Immature natural killer cell (primary cell): ENCODE measurements at regions not wholly inside any gene's neighbourhood (a gene's known extent, or its start where the extent isn't known, plus 50 kb on each side); places are given as distances from the start of the nearest gene placed in this dataset.

ENCODE experiments used
- DNase-seq, 3 donors: peaks; one replicate each; pipeline ENCODE4 v3.0.0; 2022; ENCODE audit warnings: mixed read lengths in 1 of 3
- H3K27ac Mint-ChIP-seq, 6 donors: one replicate each; pipeline ENCODE4 v1.8.0; 2020; ENCODE audit warnings: mixed read lengths in 6 of 6, mild to moderate bottlenecking in 5 of 6, inconsistent platforms in 4 of 6, moderate library complexity in 3 of 6
- H3K27me3 Mint-ChIP-seq, 3 donors: one replicate each; pipeline ENCODE4 v1.8.0; 2020 to 2021; ENCODE audit warnings: low read depth in 3 of 3, mild to moderate bottlenecking in 3 of 3, mixed read lengths in 3 of 3, moderate library complexity in 3 of 3, inconsistent platforms in 1 of 3
- H3K36me3 Mint-ChIP-seq, 3 donors: one replicate each; pipeline ENCODE4 v1.8.0; 2020; ENCODE audit warnings: mixed read lengths in 3 of 3, inconsistent platforms in 2 of 3, mild to moderate bottlenecking in 2 of 3
- H3K4me1 Mint-ChIP-seq, 2 donors: one replicate each; pipeline ENCODE4 v1.8.0; 2020; ENCODE audit warnings: inconsistent platforms in 2 of 2, mild to moderate bottlenecking in 2 of 2, mixed read lengths in 2 of 2, moderate library complexity in 1 of 2
- H3K4me3 Mint-ChIP-seq, 5 donors: one replicate each; pipeline ENCODE4 v1.8.0; 2020; ENCODE audit warnings: mild to moderate bottlenecking in 5 of 5, mixed read lengths in 5 of 5, inconsistent platforms in 3 of 5, moderate library complexity in 3 of 5
- H3K9me3 Mint-ChIP-seq, 6 donors: one replicate each; pipeline ENCODE4 v1.8.0; 2020; ENCODE audit warnings: mild to moderate bottlenecking in 6 of 6, mixed read lengths in 6 of 6, inconsistent platforms in 4 of 6, moderate library complexity in 3 of 6

DNA sequence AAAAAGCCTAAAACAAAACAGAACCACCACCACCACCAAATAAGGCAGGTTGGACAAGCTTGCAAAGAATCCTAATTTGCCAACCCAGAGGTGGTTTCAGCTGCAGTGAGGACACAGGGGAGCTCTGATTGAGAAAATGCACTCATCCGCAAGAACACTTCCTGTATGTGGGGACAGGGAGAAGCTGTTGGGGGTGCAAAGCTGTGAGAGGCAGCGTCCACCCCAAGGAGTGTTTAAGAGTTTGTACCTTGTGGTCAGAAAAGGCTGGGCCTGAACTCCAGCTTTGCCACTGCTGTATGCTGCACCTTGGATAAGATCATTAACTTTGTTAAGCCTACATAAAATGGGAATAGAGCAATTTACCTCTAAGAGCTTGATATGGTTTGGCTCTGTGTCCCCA, 511.7 kb downstream of the BNC2 start:
- no peak overlapping the region for H3K27ac Mint-ChIP-seq
- no peaks in the 10 kb centered on the region for H3K36me3 Mint-ChIP-seq
- H3K9me3 Mint-ChIP-seq = peaks cover 0 to 2% (median 0%) of the 10 kb centered on the region in 6 donors
- DNase-seq = no peak
- H3K4me1 Mint-ChIP-seq = no peaks in the 10 kb centered on the region
- peaks cover 0 to 6% (median 3%) of the 10 kb centered on the region in 3 donors for H3K27me3 Mint-ChIP-seq
- H3K4me3 Mint-ChIP-seq = no peak overlapping the region
